ENCODE measurements at regions not wholly inside any gene's neighbourhood (a gene's known extent, or its start where the extent isn't known, plus 50 kb on each side); places are given as distances from the start of the nearest gene placed in this dataset.
"Not testable (repeated sequence)": the region's sequence is repeated elsewhere in the genome, so short reads cannot be mapped to it uniquely, and the experiment has no call there.

GRCh38 chr19:28669804-28670203, 543.1 kb downstream of the UQCRFS1 start:
- DNase-seq (ENCODE audit: low spot score): no peak

- DNase-seq (ENCODE audit: low spot score): no peak
Measured at GRCh38 chr19:28667348-28667977, 545.5 kb downstream of the UQCRFS1 start.

GRCh38 chr19:28665748-28666147, 547.2 kb downstream of the UQCRFS1 start:
- no peak for DNase-seq (ENCODE audit: low spot score)

GRCh38 chr19:28656644-28657043, 556.3 kb downstream of the UQCRFS1 start:
- no peak for DNase-seq (ENCODE audit: low spot score)

GRCh38 chr19:28655054-28655453, 557.9 kb downstream of the UQCRFS1 start:
- DNase-seq (ENCODE audit: low spot score): no peak

GRCh38 chr19:28652765-28653164, 560.2 kb downstream of the UQCRFS1 start:
- peak; percentile 6 for DNase-seq (ENCODE audit: low spot score)

- DNase-seq (ENCODE audit: low spot score): no peak
Measured at GRCh38 chr19:28646629-28647028, 566.3 kb downstream of the UQCRFS1 start.

GRCh38 chr19:28644169-28644775, 568.7 kb downstream of the UQCRFS1 start:
- no peak for DNase-seq (ENCODE audit: low spot score)

GRCh38 chr19:28642787-28643683, 569.9 kb downstream of the UQCRFS1 start:
- DNase-seq (ENCODE audit: low spot score): no peak

- DNase-seq (ENCODE audit: low spot score): no peak
Measured at GRCh38 chr19:28641395-28641794, 571.6 kb downstream of the UQCRFS1 start.

GRCh38 chr19:28640506-28640905, 572.4 kb downstream of the UQCRFS1 start:
- no peak for DNase-seq (ENCODE audit: low spot score)

GRCh38 chr19:28638445-28638844, 574.5 kb downstream of the UQCRFS1 start:
- no peak for DNase-seq (ENCODE audit: low spot score)

- DNase-seq (ENCODE audit: low spot score): no peak
Measured at GRCh38 chr19:28636706-28637105, 576.2 kb downstream of the UQCRFS1 start.

- no peak for DNase-seq (ENCODE audit: low spot score)
Measured at GRCh38 chr19:28636016-28636629, 576.8 kb downstream of the UQCRFS1 start.

- no peak for DNase-seq (ENCODE audit: low spot score)
Measured at GRCh38 chr19:28634837-28635236, 578.1 kb downstream of the UQCRFS1 start.

GRCh38 chr19:28634019-28634328, 579.0 kb downstream of the UQCRFS1 start:
- DNase-seq (ENCODE audit: low spot score): no peak

- peak; percentile 66 for DNase-seq (ENCODE audit: low spot score)
Measured at GRCh38 chr19:28633319-28634018, 579.5 kb downstream of the UQCRFS1 start.

- DNase-seq (ENCODE audit: low spot score): no peak
Measured at GRCh38 chr19:28632371-28633080, 580.4 kb downstream of the UQCRFS1 start.

GRCh38 chr19:28631961-28632360, 581.0 kb downstream of the UQCRFS1 start:
- DNase-seq (ENCODE audit: low spot score): no peak

- no peak for DNase-seq (ENCODE audit: low spot score)
Measured at GRCh38 chr19:28627669-28628068, 585.3 kb downstream of the UQCRFS1 start.

GRCh38 chr19:28626407-28626806, 586.5 kb downstream of the UQCRFS1 start:
- DNase-seq (ENCODE audit: low spot score): not testable (repeated sequence)
